ENCODE measurements at regions not wholly inside any gene's neighbourhood (a gene's known extent, or its start where the extent isn't known, plus 50 kb on each side); places are given as distances from the start of the nearest gene placed in this dataset.
A peak's percentile ranks its signal among the peaks of the same experiment; 100 is the strongest.

DNA sequence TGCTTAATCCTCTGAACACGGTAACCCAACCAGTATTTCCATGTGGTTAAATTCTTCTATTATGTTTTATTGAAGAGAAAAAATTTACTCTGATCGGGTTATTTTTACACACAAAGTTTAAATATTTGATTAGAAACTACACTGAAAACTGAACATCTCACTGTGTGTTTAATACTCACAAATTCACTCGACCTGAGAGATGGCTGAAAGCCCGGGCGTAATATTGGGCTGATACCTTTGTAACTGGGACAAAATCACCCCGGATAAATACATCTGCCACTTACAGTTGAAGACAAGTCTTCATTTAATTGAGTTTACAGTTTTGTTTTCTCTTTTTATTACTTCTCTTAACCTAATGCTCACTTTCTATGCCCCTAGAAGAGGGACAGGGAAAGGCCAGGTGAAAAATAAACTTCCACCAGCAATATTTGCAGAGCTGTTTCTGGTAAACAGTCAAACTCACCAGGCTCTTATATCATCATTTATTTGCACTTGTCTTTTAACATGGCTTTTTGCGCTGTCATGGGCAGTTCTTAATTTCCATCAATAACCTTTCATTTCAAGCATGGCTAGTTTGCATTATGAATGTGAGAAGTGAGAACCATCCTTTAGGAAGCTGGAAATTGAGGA lies 145.6 kb upstream of the TMCO5A start:
- no peak for DNase-seq (ENCODE audit: low read depth, low spot score)

DNA sequence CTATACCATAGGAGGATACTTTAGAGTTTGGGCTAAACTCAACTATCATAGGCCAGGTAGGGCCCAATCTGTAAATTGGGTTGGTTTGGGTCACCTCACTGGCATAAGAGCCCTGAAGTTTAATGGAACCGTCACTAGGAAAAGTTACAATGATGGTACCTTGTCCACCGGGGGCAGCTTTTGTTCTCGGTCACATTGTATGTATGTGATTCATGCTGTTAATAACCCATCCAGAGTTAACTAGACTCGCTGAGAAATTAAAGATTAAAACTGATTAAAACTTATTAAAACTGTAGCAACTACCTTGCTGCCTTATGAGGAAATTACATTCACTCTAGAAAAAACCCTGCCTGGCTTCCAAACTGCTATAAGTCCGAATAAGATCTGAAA lies 145.0 kb upstream of the TMCO5A start:
- DNase-seq (ENCODE audit: low read depth, low spot score), result no peak

DNA sequence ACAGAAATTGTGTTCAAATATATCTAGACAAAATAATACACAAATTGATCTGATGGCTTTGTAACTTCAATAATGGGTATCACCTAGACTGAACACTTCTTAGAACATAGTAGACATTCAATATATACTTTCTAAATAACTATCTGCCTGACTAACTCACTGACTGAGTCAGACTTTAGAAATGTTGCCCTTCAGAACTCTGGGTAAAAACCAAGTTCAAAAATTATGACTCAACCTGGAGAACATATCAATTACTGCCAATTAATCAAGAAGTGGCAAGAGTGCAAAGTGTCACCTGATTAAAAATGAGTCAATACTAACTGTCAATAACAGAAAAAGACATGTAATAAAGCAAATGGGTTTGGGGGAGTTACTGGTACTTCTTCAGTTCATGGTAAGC lies 144.6 kb upstream of the TMCO5A start:
- peak; percentile 70 for DNase-seq (ENCODE audit: low read depth, low spot score)

DNA sequence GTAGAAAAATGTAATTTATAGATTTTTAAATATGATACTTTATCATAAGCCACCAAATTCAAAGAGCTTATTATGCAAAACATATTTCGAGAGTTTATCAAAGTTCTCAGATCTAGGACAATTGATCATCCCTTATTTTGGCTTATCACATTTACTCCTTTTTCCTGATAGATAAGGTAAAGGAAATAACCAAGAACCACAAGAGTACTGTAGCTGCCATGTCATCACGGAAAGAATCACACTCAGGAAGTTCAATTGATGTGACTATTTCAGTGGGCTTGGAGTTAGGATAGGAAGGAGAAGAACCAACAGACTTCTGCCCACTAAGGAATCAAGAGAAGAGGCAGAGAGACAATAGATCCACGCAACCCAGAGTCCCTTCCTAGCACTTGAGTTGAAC lies 142.7 kb upstream of the TMCO5A start:
- DNase-seq (ENCODE audit: low read depth, low spot score), result no peak

DNA sequence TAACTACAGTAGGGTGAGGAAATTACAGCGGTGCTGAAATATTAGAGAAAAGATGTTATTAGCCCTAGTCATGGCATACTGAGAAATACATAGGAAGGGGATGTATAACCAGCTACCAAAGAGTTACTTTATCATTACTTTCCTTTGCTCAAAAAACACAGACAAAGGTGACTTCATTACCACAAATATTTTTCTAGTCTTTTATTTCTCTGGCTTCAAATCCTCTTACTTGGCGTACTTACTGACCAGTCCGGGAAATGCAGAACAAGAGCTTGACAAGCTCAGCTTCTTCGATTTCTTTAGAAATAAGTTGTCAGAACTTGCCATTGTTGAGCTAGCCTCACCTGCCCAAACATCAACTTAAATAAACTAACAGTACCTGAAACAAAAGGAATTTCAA lies 142.1 kb upstream of the TMCO5A start:
- DNase-seq (ENCODE audit: low read depth, low spot score), result peak; percentile 54

DNA sequence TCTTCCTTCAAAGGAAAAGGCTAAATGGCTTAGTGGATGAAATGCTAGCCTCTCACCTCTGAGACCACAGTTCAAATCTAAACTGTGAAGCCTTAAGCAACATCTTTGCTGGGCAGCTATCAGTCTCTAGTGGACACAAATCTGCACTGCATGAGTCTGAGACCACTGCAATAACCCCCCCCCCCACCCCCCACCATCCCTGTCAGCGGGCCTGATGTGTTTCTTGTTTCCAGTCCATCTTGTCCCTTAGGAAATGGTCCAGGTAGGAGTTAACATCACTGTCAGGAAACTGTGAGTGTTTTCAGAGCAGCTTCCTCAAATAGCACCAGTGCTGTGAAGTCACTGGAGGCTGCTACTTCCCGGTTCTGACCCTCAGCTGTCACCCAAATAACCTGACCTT lies 140.6 kb upstream of the TMCO5A start:
- DNase-seq (ENCODE audit: low read depth, low spot score), result no peak

DNA sequence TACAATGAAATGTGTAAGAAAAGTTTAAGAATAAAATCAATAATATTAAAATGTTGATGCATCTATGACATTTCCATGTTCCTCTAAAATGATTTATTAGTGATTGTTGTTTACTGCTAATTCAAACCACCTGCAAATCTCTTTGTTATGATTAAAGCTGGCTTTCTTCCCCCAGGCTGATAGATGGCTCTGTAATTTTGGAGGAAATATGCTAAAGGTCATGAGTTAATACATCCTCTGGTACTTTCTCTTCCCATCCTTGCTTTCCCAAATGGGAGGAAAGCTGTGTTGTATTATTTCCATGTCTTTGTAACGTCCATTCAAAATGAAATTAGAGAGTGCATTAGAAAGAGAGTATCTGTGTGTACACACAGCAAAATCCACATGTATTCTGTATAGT lies 139.5 kb upstream of the TMCO5A start:
- no peak for DNase-seq (ENCODE audit: low read depth, low spot score)

DNA sequence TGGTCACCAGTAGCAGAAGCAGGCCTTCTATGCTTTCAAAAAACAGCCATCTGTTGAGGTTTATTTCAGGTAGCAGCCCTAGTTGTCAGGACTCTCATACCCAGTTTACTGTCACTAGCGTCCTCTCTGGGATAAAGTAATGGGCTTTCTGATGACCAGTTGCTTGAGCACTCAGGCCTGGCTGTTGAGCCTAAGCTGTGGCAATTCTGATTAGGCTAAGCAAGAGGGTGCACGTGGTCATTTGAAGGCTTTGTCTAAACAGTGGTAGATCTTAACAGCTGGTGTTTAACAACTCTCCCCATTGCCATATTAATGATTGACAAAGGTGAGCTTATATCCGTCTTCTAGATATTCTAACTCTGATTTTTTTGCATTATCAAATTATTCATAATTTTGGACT lies 132.9 kb upstream of the TMCO5A start:
- no peak for DNase-seq (ENCODE audit: low read depth, low spot score)

DNA sequence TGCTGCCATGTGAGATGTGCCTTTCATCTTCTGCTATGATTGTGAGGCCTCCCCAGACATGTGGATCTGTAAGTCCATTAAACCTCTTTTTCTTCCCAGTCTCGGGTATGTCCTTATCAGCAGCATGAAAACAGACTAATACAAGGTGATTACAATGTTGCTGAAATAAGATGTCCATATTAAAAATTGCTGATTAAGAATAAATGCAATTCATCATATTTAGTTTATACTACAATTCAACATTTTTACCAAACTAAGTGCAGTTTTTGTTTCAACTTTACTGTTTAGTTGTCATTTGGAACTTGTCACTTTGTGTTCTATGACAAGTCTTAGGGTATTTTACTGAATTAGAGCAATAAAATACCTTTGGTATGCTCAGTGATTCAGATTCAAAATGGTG lies 127.6 kb upstream of the TMCO5A start:
- no peak for DNase-seq (ENCODE audit: low read depth, low spot score)

DNA sequence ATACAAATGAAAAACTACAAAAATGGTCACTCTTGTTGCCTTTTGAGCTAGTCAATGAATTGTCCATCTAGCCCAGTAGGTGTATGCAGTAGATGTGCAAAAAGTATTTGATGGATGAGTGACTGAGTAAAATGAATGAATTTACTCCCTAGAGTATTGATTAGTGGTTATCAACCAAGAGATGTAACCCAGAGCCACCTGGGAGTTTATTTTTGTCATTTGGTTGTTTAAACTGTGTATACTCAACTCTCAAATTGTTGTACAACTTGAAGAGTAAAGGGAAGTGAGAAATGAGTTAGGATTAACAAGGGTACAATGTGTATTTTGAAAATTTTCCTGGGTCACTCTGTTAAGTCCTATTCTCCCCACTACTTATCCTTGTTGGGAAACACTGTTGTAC lies 124.1 kb upstream of the TMCO5A start:
- DNase-seq (ENCODE audit: low read depth, low spot score), result no peak

DNA sequence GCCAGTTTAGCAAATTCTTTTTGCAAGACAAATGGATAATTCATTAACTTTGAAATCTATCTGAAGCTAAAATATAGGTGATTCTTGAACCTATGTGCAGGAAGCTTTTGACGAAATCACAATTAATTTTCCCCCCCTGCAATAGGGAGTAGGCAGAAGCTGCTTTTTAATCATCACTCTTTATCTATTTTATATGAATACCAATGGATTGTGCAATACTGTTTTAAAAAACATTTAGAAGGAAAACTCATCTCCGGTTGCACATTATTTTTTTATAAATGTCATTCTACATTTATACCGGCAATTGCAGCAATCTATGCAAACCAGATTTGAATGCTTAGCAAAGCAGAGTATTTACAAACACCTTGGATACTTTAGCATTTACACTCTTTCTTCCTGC lies 121.1 kb upstream of the TMCO5A start:
- no peak for DNase-seq (ENCODE audit: low read depth, low spot score)

DNA sequence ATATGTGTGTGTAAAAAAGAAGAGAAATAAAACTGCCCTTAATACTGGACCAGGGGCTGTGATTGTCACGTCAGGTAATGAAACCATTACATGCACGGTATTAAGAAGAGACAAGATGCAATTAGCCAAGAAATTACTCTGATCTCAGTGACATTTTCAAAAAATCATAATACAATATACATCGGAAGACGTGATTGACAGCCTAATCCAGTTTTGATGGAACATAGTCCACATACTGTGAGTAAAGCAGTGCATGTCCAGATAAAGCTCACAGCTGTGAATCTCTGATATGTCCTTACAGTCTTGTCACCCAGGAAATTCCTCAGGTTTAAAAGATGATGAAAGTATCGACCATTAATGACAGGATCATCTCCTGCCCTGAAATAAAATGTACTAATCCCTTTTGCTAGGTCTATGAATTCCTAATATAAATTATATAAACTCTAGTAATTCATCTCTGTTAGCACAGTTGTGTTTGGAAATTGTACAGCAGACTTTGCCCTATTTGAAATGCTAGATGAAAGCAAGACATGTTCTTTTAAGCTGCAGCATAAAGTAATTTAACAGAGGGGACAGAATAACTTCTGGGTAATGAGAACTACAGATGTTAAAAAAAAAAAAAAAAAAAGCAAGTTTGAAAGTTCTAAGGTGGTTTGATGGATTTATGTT lies 119.5 kb upstream of the TMCO5A start:
- DNase-seq (ENCODE audit: low read depth, low spot score), result no peak

DNA sequence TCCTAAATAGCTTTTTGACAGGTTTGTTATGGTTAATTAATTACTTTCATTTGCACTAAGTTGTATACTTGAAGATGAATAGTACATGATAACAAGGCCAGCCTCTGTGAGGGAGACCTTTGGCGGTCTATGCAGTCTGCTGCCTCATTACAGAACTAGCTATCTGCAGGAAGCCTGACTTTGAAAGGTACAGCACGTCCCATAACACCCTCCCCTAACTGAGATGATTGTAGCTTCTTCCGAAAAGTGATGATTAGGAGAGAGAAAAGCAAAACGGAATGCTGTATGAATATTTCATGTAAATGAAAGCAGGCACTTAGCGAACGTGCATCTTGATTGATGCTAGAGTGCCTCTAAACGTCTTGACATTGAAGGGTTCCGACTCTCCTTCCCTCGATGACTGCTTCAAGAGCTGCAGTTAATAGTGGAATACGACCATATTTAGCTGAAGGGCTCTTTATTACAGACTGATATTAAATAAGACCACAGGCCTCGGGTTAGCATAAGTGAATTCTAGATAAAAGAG lies 116.2 kb upstream of the TMCO5A start:
- no peak for DNase-seq (ENCODE audit: low read depth, low spot score)

DNA sequence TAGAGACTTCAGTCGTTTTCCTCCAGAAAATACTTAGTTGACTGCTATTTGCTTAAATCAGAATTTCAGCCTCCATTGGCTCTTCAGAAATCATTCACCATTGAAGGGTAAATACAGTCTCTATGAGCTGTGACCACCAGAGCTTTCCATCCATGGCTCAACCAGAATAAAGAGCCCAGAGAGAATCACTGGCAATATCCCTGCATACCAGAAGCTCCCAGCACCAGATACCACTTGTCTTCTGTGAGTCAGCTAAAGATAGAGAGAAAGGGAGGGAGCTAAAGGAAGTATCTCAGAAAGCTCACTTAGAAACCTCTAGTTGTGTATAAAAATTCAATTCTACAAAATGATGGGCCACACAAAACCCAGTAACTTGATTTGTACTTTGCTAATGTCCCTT lies 115.2 kb upstream of the TMCO5A start:
- DNase-seq (ENCODE audit: low read depth, low spot score), result peak; percentile 11

DNA sequence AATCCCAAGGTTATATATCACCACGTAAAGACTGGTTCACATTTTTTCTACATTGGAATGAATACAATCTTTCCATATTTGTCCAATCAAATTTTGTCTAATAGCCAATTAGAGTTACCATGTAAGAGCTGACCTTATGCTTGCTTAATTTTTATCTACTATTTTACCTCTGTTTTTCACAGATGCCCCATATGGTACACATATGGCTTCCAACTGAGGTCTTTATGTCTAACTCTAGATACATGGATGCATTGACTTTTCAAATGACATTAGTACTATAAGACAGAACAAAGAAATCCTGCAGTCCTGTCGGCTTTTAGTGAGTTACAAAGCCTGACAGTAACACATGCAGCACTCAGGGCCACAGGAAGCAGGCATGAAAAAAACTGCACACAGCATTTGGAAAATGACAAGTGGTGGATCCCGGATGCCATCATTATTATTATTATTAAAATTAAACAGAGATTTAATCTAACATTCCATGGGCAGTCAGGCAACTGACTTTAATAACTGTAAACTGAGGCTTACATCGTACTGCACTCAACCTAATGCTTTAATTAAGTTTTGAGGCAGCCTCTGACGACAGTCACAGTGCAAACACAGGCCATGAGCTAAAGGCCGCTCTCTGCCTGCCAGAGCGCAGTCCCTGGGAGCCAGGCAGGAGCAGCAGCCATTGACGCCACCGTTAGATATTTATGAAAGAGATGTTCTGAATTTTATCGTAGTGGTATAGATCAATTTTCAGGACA lies 113.9 kb upstream of the TMCO5A start:
- DNase-seq (ENCODE audit: low read depth, low spot score), result no peak

DNA sequence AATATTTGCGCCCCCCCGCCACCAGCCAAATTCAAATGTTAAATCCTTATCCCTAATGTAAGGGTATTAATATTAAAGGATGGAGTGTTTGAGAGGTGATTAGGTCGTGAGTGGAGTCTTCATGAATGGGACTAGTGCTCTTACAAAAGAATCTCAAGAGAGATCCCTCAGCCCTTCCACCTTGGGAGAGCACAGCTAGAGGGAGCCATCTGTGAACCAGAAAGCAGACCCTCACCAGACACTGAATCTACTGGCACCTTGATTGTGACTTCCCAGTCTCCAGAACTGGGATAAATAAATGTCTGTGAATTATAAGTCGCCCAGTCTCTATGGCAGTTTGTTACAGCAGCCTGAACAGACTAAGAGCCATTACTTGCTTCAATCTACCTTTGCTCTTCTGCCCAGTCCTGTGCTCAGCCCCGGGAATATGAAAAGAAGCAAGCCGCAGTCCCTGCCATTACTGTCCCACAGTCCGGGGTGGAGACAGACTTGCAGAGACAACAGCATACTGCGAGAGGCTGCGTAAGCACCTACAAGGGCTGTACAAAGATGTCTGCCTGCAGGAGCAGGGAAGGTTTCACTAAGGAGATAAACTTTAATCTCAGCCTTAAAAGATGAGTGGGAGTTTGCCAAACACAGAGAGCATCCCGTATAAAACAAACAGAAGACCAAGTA lies 110.7 kb upstream of the TMCO5A start:
- no peak for DNase-seq (ENCODE audit: low read depth, low spot score)

DNA sequence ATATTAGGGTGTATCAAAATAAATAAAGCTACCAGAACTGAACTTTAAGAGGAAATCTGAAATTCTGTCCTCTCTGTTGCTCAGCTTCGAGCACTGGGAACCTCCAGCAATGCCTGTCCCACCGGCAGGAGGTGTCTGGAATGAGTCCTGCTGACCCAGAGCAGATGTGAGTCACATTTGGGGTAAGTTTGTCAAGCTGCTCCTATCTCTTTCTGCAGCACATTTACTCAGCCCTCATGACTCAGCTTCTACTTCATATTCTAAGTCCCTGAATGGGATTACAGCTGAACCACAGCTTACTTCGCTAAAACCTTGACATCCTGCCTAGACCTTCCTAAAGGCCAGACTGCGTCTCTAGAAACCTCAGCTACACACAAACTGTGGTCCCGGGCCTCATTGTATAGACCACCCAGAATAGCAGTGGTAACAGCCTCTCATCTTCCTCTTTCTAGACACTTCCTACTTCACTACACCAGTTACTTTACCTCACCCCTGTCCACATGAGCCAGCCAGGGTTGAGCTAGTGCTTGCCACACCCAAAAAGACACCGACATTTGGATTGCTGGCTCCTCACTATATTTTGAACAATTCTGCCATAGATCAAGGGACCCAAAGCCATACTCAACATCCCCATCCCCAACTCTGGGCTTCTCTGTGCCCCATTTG lies 109.6 kb upstream of the TMCO5A start:
- DNase-seq (ENCODE audit: low read depth, low spot score), result peak; percentile 86

DNA sequence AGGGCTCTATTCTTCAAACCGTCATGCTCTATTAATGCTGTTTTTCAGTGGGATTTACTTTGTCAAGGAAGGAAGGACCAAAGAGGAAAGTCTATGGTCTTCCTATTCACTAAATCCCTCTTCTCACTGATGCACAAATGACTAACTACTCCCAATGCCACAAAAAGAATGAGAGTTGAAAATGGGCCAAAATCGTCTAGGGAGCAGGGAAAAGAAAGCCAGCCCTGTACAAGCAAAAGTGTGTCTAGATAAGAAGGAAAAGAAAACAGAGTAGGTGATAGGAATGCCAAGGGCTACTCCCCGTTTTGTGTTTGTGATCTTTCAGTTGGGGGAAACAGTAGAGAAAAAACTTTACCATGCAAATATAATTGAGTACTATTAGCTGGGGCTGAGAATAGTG lies 97.2 kb upstream of the TMCO5A start:
- peak; percentile 77 for DNase-seq (ENCODE audit: low read depth, low spot score)

DNA sequence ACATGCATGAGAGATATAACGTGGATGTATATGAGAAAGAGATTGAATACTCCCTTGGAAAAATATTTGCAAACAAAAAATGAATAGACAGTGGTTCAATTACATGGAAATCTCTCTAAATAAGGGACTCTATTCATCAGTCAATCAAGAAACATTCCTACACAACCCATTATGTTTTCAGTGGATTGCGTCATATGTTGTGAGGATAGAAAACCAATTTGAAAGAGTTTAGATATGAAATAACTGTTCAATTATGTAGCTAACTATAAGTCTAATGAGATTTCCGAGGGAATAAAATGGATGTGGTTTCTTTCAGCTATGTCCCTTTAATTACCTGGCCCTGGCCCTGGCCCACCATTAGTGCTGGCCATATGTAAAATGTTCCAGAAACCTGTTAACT lies 86.7 kb upstream of the TMCO5A start:
- no peak for DNase-seq (ENCODE audit: low read depth, low spot score)

DNA sequence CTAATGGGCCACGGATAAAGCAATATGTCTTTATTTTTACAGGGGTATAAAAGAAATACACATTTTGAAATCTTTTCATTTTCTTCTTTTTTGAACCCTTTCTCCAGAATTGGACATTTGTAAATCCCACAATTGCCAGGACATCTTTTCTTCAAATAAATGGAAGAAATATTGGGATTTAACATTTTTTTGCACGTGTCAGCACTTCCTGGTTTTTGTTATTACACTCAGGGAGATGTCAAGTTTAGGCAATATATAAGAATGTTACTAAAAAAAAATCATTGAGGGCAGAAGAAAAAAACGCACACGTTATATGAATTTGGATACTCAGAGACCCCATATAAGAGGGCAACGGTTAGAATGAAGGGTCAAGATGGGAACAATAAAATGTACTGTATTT lies 78.3 kb upstream of the TMCO5A start:
- DNase-seq (ENCODE audit: low read depth, low spot score), result no peak

DNA sequence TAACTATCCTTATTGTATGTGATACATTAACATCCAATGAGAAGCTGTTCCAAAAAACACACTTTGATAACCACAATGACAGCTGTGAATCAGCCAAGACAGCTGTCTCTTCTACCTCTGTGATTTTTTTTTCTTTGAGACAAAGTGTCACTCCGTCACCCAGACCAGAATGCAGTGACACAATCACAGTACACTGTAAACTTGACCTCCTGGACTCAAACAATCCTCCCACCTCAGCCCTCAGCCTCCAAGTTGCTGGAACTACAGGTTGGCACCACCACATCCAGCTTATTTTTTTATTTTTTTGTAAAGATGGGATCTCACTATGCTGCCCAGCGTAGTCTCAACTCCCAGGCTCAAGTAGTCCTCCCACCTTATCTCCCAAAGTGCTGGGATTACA lies 73.5 kb upstream of the TMCO5A start:
- DNase-seq (ENCODE audit: low read depth, low spot score), result no peak

DNA sequence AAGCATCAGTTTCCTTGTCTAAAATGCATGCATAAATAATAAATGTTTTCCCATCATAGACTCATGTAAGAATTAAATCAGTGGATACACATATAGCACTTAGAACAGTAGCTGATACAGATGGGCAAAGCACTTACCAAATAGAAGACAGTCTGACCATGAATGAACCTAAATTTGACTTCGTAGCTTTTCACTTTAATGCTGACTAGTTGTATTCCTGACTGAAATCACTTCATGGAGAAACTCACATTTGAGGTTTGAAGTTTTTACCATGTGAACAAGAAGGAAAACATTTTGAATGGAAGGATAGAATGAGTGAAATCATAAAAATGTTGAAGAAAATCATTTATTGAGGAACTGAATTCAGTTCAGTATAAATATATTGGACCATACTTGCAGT lies 68.8 kb upstream of the TMCO5A start:
- no peak for DNase-seq (ENCODE audit: low read depth, low spot score)
